HEK293 (cell line): ENCODE measurements at regions not wholly inside any gene's neighbourhood (a gene's known extent, or its start where the extent isn't known, plus 50 kb on each side); places are given as distances from the start of the nearest gene placed in this dataset.

Experiments used
- BCL11A ChIP-seq: fragments of 450-650 bp; formaldehyde crosslinking; IDR thresholded peaks from 2 replicates; pipeline ENCODE4 v1.5.1; 2016; ENCODE audit warnings: low read depth, missing biosample characterization, missing genetic modification characterization
- ZNF10 ChIP-seq: fragments of 450-650 bp; formaldehyde crosslinking; IDR thresholded peaks from 2 replicates; pipeline ENCODE4 v1.5.1; 2017; ENCODE audit warnings: missing biosample characterization, missing genetic modification characterization
- TF ChIP-seq, protein P1 (sequence below): fragments of 450-650 bp; formaldehyde crosslinking; IDR thresholded peaks from 2 replicates; pipeline ENCODE4 v1.5.1; 2016; ENCODE audit warnings: missing biosample characterization, missing genetic modification characterization
- TF ChIP-seq, protein P2 (sequence below): sonication (generic); formaldehyde crosslinking; IDR thresholded peaks from 2 replicates; pipeline ENCODE4 v1.8.1; 2022; ENCODE audit warnings: mild to moderate bottlenecking, moderate library complexity, missing genetic modification reagents

DNA sequence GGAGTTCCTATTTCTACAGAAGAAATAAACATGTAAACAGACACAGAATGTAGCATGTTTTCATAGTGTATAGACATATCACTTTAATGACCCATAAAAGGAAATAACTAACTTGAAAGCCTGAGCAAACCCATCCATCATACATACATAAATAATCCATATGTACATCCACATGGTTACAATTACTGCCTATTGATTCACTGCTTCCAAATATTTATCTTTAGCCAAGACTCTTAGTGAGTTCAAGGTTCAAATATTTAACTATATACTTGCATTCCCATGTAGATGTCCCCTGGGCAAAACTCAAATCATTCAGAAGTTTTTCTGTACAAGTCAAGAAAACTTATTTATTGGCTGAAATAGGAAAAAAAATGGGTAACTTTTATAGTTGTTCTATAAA is 95.4 kb downstream of the CCER1 start:
- TF ChIP-seq BCL11A (no peak), ZNF10 (tag by site-specific recombination) (no peak)
- TF ChIP-seq, protein P1, sequence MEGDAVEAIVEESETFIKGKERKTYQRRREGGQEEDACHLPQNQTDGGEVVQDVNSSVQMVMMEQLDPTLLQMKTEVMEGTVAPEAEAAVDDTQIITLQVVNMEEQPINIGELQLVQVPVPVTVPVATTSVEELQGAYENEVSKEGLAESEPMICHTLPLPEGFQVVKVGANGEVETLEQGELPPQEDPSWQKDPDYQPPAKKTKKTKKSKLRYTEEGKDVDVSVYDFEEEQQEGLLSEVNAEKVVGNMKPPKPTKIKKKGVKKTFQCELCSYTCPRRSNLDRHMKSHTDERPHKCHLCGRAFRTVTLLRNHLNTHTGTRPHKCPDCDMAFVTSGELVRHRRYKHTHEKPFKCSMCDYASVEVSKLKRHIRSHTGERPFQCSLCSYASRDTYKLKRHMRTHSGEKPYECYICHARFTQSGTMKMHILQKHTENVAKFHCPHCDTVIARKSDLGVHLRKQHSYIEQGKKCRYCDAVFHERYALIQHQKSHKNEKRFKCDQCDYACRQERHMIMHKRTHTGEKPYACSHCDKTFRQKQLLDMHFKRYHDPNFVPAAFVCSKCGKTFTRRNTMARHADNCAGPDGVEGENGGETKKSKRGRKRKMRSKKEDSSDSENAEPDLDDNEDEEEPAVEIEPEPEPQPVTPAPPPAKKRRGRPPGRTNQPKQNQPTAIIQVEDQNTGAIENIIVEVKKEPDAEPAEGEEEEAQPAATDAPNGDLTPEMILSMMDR = no peak
- TF ChIP-seq, protein P2, sequence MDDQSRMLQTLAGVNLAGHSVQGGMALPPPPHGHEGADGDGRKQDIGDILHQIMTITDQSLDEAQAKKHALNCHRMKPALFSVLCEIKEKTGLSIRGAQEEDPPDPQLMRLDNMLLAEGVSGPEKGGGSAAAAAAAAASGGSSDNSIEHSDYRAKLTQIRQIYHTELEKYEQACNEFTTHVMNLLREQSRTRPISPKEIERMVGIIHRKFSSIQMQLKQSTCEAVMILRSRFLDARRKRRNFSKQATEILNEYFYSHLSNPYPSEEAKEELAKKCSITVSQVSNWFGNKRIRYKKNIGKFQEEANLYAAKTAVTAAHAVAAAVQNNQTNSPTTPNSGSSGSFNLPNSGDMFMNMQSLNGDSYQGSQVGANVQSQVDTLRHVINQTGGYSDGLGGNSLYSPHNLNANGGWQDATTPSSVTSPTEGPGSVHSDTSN (CRISPR knock-in tag) = no peak
